Stomach (tissue), 8 donors: ENCODE measurements at regions not wholly inside any gene's neighbourhood (a gene's known extent, or its start where the extent isn't known, plus 50 kb on each side); places are given as distances from the start of the nearest gene placed in this dataset.
A peak's percentile ranks its signal among the peaks of the same experiment; 100 is the strongest.

Source experiments
- DNase-seq, 2 donors: peaks; one replicate each; pipeline versions ENCODE4 v3.0.0 to v3.0.0-alpha.2; 2013 to 2019
- H3K27ac ChIP-seq, 5 donors: fragments of 200-600 bp in 4 of 5; sonication (generic) in 4 of 5; one replicate each; pipeline ENCODE4 v1.5.1; 2013 to 2019; ENCODE audit warnings: mild to moderate bottlenecking in 1 of 5, moderate library complexity in 1 of 5
- H3K27me3 ChIP-seq, 3 donors: fragments of 200-600 bp; sonication (generic); one replicate each; pipeline ENCODE4 v1.5.1; 2017 to 2019; ENCODE audit warnings: mixed run types in 1 of 3
- H3K36me3 ChIP-seq, 4 donors: fragments of 200-600 bp; sonication (generic); 1 replicate in 3 of 4; 2 replicates in 1 of 4; pipeline ENCODE4 v1.5.1; 2016 to 2019
- H3K4me1 ChIP-seq, 4 donors: fragments of 200-600 bp; sonication (generic); one replicate each; pipeline ENCODE4 v1.5.1; 2016 to 2019
- H3K4me3 ChIP-seq, 4 donors: fragments of 200-600 bp; sonication (generic) in 3 of 4; one replicate each; pipeline ENCODE4 v1.5.1; 2016 to 2019; ENCODE audit warnings: mild to moderate bottlenecking in 1 of 4
- H3K9me3 ChIP-seq, 4 donors: fragments of 200-600 bp; sonication (generic); one replicate each; pipeline ENCODE4 v1.5.1; 2016 to 2019
- EP300 ChIP-seq: sonication (generic); formaldehyde crosslinking; IDR thresholded peaks from one replicate; pipeline ENCODE4 v1.6.1; 2017; ENCODE audit warnings: antibody characterized with exemption
- POLR2A ChIP-seq, 4 donors: fragments of 450-650 bp; IDR thresholded peaks; one replicate each; pipeline ENCODE4 v1.6.1; 2016; ENCODE audit warnings: antibody characterized with exemption in 4 of 4, control low read depth in 2 of 4, mild to moderate bottlenecking in 1 of 4, moderate library complexity in 1 of 4
- POLR2AphosphoS5 ChIP-seq, 3 donors: sonication (generic); formaldehyde crosslinking; IDR thresholded peaks; one replicate each; pipeline ENCODE4 v1.6.1; 2016; ENCODE audit warnings: antibody characterized with exemption in 3 of 3
- WGBS, 5 donors: extraction: QIAGEN DNeasy Blood & Tissue Kit in 3 of 5; methylation state at CpG; one replicate each; pipeline versions ENCODE4 v1.1.5 to v1.1.7; 2013 to 2018; 5-methylcytosine and 5-hydroxymethylcytosine counted together
- intact Hi-C: fragments of 100-400 bp; cut with DNase I; formaldehyde crosslinking; loops from one replicate; pipeline ENCODE4 v1.15.1; 2023; ENCODE audit warnings: low total_unique reads
- TF ChIP-seq, protein P1 (sequence below), 7 experiments: fragments of 450-650 bp in 4 of 7; fragments of 200-600 bp in 3 of 7; sonication (generic) in 3 of 7; IDR thresholded peaks; one replicate each; pipeline ENCODE4 v1.5.1; 2016 to 2019; ENCODE audit warnings: antibody characterized with exemption in 7 of 7, control low read depth in 2 of 7, mild to moderate bottlenecking in 1 of 7
- donor health status: healthy with polysubstance abuse.
- donor health status: Bipolar disorder and iron deficiency.
- donor health status: healthy.

DNA sequence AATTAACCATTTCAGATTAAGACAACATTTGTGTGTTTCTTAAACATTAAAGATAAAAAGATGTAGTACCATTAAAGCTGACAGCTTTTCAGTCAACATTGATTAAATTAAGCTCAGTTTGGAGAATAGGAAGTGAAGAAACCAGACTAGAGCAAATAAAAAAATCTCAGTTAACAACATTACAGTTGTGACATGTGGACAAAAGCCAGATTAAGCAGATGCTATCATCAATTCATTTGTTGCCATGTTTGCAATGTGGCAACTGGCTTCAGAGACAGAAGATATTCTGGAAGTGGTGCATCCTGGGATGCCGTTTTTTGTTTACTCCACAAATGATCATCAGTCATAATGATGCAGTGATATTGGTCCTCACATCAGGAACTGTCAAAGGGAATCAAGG is 70.3 kb upstream of the CNTLN start:
- TF ChIP-seq POLR2A (IDR thresholded peaks at IDR 0.05) (no peak), EP300 (no peak), POLR2AphosphoS5 (IDR thresholded peaks at IDR 0.05) (no peak)
- TF ChIP-seq, protein P1, sequence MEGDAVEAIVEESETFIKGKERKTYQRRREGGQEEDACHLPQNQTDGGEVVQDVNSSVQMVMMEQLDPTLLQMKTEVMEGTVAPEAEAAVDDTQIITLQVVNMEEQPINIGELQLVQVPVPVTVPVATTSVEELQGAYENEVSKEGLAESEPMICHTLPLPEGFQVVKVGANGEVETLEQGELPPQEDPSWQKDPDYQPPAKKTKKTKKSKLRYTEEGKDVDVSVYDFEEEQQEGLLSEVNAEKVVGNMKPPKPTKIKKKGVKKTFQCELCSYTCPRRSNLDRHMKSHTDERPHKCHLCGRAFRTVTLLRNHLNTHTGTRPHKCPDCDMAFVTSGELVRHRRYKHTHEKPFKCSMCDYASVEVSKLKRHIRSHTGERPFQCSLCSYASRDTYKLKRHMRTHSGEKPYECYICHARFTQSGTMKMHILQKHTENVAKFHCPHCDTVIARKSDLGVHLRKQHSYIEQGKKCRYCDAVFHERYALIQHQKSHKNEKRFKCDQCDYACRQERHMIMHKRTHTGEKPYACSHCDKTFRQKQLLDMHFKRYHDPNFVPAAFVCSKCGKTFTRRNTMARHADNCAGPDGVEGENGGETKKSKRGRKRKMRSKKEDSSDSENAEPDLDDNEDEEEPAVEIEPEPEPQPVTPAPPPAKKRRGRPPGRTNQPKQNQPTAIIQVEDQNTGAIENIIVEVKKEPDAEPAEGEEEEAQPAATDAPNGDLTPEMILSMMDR (IDR thresholded peaks at IDR 0.05) = no peak
- H3K9me3 ChIP-seq = no peaks in the 10 kb centered on the region
- H3K4me3 ChIP-seq = no peak overlapping the region
- peak in 1 of 2 donors; percentile 44 for DNase-seq
- H3K4me1 ChIP-seq = no peaks in the 10 kb centered on the region
- H3K36me3 ChIP-seq = no peaks in the 10 kb centered on the region
- 33 to 56% (median 51%) methylated on average over 1 of the region's 1 CpG for WGBS, 5 donors
- no peaks in the 10 kb centered on the region for H3K27me3 ChIP-seq
- H3K27ac ChIP-seq = no peak overlapping the region
- intact Hi-C loops = no loop called here

DNA sequence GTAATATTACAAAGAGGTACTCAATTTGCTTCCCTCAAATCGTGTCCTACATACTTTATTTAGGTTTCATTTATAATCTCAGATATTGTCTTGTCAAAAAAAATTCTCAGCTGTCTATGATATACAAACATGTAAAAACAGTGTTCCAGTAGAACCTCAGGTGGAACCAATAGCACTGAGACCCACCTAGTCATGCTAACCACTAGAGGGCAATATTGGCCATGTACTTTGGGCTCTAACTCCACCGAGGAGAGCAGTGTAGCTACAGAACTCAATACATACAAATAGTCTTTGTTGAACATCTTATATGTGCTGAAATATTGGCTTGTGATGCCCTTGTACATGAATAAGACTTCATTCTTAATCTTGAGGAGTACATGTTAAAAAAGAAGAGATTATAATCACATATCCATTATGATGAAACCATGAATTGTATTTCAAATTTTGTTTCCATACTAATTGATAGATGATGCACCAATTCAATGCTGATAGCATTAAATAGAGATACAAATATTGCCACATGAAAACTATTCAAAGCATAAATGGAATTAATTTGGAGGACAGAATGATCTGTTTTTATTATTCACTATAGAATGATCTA is 71.2 kb upstream of the CNTLN start:
- WGBS, 5 donors = 3 to 17% (median 8%) methylated on average over 2 of the region's 2 CpGs
- Histone ChIP-seq H3K27ac (no peak overlapping the region), H3K4me1 (no peaks in the 10 kb centered on the region), H3K36me3 (no peaks in the 10 kb centered on the region), H3K9me3 (no peaks in the 10 kb centered on the region), H3K4me3 (no peak overlapping the region), H3K27me3 (no peaks in the 10 kb centered on the region)
- DNase-seq = peak in 1 of 2 donors; percentile 76
- intact Hi-C loops = no loop called here
- no peak for TF ChIP-seq EP300
- TF ChIP-seq, protein P1 (IDR thresholded peaks at IDR 0.05) = peak in 5 of 7 experiments; percentile 42 to 59 (median 55)

DNA sequence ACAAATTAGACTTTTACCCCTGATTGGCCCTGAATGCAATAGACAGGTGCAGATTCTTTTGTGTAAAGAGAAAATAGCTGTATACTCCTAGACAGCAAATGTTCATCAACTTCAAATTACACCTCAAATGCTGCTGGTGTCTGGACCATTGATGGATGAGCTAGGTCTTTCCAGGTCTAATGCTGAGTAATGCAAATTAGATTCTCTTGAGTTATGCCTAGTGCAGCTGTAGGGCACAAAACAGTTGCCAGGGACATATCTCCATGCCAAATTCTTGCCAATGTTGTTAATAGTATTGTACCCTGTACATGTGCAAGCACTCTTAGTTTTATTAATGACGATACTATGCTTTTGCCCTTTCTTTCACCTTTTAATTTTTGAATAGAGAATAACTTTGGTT is 72.3 kb upstream of the CNTLN start:
- 0 to 44% (median 42%) methylated on average over 1 of the region's 1 CpG for WGBS, 5 donors
- no peak overlapping the region for H3K4me3 ChIP-seq
- peak in 1 of 2 donors; percentile 10 for DNase-seq
- H3K27ac ChIP-seq = no peak overlapping the region
- H3K9me3 ChIP-seq = no peaks in the 10 kb centered on the region
- no peaks in the 10 kb centered on the region for H3K4me1 ChIP-seq
- intact Hi-C loops = no loop called here
- H3K27me3 ChIP-seq = no peaks in the 10 kb centered on the region
- no peaks in the 10 kb centered on the region for H3K36me3 ChIP-seq
- no peak for TF ChIP-seq POLR2A (IDR thresholded peaks at IDR 0.05)
- TF ChIP-seq EP300 = no peak
- TF ChIP-seq, protein P1 (IDR thresholded peaks at IDR 0.05) = no peak
- TF ChIP-seq POLR2AphosphoS5 (IDR thresholded peaks at IDR 0.05) = no peak

DNA sequence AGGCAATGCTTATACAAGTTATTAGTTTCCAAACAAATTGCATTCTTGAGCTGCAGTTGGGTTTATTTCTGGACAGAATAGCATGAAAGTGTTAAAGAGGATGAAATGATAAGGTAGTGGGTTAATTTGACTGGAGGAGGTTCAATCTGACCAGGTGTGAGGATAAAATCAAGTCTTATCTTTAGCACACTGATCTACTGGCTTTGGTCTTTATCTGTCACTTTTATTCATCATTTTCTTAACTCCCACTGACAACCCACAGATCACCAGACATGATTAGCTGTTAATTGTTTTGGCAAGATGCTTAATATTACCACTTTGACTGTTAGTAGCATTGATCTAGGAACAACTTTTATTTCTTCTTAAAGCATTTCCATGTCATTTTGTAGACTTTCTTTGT is 74.4 kb upstream of the CNTLN start:
- intact Hi-C loops = no loop called here
- H3K9me3 ChIP-seq = no peaks in the 10 kb centered on the region
- no peak for TF ChIP-seq POLR2A (IDR thresholded peaks at IDR 0.05)
- TF ChIP-seq EP300 = no peak
- TF ChIP-seq, protein P1 (IDR thresholded peaks at IDR 0.05) = no peak
- no peak for TF ChIP-seq POLR2AphosphoS5 (IDR thresholded peaks at IDR 0.05)
- no peak overlapping the region for H3K4me3 ChIP-seq
- H3K36me3 ChIP-seq = no peaks in the 10 kb centered on the region
- no peaks in the 10 kb centered on the region for H3K4me1 ChIP-seq
- no peaks in the 10 kb centered on the region for H3K27me3 ChIP-seq
- H3K27ac ChIP-seq = no peak overlapping the region
- DNase-seq = no peak
